NAMALWA (cell line): ENCODE measurements at regions not wholly inside any gene's neighbourhood (a gene's known extent, or its start where the extent isn't known, plus 50 kb on each side); places are given as distances from the start of the nearest gene placed in this dataset.
"Not testable (repeated sequence)": the region's sequence is repeated elsewhere in the genome, so short reads cannot be mapped to it uniquely, and the experiment has no call there.

ENCODE experiments used
- DNase-seq: peaks from one replicate; pipeline ENCODE4 v3.0.0-alpha.2; 2015; ENCODE audit warnings: low spot score

DNA sequence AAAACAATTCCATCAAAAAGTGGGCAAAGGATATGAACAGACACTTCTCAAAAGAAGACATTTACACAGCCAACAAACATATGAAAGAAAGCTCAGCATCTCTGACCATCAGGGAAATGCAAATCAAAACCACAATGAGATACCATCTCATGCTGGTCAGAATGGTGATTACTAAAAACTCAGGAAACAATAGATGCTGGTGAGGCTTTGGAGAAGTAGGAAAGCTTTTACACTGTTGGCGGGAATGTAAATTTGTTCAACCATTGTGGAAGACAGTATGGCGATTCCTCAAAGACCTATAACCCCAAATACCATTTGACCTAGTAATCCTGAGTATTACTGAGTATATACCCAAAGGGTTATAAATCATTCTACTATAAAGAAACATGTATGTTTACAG is 452.9 kb downstream of the SEMA3D start:
- DNase-seq, result not testable (repeated sequence)

DNA sequence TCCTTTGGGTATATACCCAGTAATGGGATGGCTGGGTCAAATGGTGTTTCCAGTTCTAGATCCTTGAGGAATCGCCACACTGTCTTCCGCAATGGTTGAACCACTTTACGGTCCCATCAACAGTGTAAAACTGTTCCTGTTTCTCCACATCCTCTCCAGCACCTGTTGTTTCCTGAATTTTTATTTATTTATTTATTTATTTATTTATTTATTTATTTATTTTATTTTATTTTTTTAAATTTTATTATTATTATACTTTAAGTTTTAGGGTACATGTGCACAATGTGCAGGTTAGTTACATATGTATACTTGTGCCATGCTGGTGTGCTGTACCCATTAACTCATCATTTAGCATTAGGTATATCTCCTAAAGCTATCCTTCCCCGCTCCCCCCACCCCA is 456.0 kb downstream of the SEMA3D start:
- DNase-seq, result not testable (repeated sequence)

DNA sequence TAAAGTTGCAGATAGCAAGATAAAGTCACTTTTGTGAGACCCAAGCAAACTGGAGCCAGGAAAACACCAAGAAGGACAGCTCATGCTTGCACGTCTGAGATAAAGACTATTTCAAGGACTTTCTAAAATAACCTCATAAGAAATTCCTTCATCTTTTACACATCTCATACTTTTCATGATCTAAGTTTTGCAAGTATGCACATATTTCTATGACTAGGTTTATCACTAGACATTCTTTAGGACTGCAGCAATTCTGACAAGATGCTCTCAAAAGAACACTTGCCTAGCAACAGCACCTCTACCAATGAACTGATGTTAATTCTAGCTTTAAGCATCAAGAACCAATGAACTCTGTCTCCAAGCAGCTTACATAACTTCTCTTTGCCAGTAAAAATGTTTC is 457.6 kb downstream of the SEMA3D start:
- peak; percentile 19 for DNase-seq

DNA sequence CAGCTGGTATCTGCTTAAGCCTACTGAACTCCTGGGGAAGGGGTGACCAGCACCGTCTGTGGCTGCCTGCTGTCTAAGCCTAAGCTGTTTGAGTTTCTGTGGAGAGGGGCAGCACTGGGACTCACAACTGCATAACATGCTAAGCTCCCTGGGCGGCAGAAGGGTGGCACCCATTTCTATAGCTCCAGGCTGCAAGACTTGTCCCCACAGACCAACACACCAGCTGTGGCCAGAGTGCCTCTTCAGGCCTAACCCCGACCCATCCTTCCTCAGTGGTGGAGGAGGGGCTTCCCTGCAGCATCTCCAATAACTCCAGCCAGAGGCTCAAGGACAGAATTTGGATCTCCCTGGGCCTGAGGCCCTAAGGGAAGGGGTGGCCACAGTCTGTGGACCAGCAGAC is 464.1 kb downstream of the SEMA3D start:
- no peak for DNase-seq

DNA sequence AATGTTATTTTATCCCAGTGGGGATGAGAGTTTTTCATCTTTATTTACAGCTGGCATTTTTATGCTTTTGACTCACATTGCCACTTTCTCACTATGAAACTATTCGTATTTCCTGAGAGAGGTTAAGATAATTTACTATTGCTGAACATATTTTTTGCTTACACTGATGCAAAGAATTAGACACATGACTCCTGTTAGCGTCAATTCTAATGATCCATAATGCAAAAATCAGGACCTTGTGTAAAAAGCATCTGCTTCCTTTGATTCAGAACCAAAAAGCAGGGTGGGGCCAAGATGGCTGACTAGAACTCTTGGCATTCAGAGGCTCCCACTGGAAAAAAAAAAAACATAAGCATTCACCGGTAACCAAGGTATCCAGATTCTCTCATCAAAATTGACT is 464.8 kb downstream of the SEMA3D start:
- DNase-seq, result no peak

DNA sequence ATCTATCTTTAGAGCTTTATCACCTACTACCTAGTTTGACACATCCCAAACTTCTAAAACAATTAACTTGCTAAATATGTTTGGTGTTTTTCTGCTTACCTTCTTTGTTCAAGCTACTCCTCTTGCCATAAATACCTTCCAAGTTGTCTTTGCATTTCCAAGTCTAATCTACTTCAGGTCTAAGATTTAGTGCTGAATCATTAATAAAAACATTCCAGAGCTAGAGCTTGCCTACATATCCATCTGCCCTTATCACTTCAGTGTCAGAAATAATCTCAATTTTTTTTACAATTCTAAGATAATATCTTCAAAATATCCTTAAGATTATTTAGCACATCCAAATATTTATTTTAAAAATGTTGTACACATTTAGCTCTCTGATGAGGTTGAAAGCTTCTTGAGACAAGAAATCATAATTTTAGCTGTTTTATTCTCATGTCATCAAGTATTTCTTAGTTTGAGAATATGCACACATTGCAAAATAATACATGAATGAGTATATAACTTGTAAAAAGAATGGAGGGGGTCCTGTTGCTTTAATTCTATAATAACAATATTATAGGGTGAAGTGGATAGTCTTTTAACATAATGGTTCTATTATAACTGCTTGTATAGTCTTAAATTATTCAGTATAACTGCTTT is 466.3 kb downstream of the SEMA3D start:
- DNase-seq, result no peak

DNA sequence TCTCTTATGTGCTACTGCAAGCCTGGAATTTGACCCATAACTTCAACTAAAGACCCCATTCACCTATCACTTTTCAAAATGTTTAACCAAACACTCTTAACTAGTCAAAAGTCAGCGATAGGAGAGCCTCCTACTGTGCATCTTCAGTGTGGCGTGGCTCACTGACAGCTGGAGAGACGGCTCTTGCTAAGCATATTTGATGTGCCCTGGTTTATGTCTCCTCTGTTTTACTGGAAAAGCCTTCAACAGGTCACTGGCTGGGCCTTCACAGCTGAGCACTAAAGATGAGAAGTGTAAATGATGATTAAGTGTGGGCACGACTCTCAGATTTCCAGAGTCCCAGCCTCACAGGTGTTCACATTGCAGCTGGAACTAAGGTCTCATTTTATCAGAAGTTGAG is 472.1 kb downstream of the SEMA3D start:
- no peak for DNase-seq

DNA sequence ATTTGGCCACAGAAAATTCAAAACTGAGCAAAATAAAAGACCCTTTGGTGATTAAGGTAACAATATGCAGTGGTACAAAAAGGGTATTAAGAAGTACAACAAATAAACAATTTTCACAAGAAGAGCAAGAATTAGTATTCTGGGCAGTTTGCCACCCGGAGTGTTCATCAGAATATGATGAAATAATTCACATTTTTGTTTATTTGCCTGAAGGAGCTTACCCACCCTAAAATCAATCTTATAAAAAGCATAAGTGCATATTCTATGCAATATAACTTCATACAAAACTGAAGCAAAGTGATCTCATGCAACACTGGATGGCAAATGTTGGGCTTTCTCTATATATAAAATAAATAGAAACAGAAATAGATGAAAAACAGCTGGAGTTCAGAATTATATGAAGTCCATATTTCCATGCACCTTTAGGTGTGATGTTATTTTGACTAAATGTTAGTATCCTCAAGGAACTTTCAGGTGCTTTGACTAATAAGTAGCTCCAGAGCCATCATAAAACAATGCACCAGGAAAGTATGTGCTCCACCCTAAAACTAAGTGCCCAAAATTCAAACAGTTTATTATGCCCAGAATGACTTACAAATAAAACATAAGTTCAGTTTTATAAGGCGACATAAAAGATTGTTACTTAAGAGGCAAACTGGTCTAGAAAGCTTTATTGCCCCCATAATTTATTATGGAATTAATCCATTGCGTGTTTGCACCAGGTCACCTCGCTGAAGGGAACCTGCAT is 474.3 kb downstream of the SEMA3D start:
- no peak for DNase-seq

DNA sequence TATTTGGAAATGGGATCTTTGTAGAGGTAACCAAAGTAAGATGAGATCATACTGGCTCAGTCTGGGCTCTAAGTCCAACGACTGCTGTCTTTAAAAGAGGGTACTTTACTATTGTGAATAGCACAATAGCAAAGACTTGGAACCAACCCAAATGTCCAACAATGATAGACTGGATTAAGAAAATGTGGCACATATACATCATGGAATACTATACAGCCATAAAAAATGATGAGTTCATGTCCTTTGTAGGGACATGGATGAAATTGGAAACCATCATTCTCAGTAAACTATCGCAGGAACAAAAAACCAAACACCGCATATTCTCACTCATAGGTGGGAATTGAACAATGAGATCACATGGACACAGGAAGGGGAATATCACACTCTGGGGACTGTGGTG is 476.3 kb downstream of the SEMA3D start:
- not testable (repeated sequence) for DNase-seq

DNA sequence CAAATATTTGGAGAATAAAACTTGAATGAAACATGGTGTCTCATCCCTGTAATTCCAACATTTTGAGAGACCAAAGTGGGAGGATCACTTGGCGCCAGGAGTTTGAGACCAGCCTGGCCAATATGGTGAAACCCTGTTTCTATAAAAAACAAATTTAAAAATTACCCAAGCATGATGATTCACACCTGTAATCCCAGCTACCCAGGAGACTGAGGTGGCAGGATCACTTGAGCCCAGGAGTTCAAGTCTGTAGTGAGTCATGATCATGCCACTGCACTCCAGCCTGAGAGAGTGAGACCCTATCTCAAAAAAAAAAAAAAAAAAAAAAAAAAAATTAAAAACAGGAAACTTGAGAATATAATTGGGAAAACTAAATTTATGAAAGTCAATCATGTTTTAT is 481.1 kb downstream of the SEMA3D start:
- DNase-seq, result no peak

DNA sequence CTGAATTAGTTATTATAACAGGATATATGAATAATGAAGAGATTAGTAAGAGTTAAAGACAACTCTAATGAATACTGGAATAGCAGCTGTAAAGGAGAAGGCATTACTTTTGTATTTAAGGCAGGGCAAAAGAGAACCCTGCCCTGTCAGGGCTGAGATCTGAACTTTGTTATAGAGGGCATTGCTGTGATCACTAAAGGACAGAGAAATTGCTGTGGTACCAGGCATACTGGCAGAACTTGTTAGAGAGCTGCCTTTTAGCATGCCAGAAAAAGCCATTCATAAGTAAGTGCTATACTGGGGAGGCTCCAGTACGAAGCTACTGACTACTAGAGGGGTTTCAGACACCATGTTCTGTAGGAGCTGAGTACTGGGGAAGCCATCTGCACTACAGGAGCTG is 481.8 kb downstream of the SEMA3D start:
- DNase-seq, result no peak

DNA sequence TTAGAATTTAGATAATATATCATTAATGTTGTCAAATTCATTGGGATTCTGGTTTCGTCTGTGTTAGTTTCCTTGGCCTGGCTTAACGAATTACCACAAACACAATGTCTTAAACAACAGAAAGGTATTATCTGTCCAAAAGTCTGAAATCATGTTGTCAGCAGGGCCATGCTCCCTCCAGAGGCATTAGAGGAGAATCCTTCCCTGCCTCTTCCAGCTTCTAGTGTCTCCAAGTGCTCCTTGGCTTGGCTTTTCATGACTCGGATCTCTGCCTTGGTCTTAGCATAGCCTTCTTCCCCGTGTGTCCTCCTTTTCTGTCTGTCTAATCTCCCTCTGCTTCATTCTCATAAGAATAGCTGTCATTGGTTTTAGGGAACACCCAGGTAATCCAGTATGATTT is 482.5 kb downstream of the SEMA3D start:
- no peak for DNase-seq

DNA sequence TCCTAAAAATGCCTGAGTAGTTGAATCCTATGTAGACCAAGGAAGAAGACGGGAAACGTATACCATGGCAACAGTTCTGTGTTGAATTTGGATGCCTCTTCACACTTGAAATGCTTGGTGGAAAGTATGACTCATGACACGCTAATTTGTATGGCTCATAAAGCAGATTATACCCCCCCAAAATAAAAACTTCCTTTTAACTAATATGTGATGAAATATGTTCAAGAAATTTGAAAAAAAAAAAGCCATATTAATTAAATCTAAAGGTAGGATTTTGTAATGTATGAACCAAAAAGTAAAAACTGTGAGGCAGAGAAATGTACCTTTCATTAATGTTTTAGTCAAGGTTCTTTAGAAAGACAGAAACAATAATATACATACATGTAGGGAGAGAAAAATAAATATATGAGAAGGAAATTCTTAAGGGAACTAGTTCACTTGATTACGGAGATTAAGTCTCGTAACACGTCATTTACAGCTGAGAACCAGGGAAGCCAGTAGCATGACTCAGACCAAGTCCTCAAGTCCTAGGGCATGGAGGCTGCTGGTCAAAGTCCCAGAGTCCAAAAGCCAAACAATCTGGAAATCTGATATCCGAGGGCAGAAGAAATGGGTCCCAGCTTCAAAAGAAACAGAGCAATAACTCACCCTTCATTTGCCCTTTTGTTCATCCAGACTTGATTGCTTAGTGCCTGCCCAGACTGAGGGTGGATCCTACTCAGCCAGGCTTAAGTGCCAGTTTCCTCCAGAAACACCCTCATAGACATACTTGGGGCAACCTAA is 485.1 kb downstream of the SEMA3D start:
- DNase-seq, result peak; percentile 15

DNA sequence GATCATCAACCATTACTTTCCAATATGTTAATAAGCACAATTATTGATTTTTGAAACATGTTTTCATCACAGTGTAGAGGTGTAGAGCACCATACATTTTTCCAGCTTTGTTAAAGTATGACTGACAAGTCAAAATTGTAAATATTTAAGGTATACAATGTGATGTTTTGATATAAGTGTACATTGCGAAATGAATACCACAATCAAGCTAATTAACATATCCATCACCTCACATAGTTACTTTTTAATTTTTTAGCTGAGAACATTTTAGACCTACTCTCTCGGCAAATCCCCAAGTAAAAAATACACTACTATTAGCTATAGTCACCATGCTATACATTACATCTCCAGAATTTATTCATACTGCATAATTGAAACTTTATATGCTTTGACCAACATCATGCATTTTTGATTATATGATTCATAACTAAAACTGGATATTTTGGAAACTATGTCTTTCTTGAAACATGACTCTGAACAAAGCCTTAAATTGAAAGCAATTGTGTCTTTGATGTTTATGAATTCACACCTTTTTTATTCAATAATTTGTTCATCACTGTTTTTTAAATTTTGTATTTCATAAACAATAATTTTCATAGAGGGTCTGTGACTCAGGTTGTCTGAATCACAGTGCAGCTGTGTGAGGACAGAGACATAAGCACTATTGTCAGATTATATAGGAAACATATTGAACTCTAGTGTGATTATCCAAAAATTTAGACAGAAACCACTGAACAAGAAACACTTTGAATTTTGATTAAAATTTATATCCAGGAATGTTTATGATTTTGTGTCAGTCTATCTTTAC is 486.1 kb downstream of the SEMA3D start:
- no peak for DNase-seq

DNA sequence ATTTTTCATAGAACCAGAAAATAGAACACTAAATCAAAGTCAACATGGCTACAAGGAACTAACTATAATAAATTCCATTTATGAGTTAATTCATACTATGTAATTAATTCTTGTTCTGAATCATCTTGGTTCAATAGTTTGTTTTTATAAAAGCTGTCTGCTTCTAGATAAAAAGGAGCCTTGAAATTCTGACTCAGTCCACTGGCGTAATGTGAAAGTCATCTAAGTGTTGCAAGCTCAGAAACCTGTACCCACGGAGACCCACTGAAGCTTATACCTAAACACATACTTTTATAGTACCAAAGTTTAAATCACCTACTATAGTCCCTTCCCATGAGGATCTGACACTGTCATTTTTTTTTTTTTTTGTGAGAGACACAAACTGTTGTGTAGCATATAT is 489.4 kb downstream of the SEMA3D start:
- DNase-seq, result no peak

DNA sequence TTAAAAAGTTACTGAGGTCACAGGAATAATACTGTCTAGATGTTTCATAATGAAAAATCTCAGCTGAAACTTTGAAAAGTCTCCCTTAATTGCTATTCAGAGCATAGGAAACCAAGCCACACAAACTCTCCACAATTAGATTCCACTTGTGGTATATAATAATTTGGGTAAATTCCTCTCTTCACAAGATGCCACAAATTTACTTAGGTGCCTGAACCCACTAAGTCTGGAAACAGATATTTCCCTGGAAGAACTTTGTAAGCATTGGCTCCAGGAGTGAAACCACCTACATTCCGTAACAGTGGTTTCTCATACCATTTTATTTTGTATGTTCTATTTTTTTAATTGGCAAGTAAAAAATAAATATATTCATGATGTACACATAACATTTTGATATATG is 493.4 kb downstream of the SEMA3D start:
- no peak for DNase-seq

DNA sequence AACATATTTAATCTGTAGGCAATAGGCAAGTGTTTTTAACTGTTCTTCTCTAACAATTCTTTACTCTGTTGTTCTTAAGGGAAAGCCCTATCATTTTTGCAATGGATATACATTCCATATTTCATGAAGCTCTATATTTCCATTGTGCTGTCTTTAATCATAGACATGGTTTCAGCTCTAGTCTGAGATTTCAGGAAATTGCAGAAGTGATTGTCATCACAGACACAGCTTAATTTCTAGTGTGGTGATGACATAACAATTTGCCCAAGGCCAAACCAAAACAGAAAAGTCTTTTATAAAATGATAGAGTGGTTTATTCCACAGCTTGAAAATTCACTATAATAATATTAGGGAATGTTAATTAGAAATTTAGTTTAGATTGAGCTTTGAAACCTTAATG is 494.1 kb upstream of the SEMA3A start:
- DNase-seq, result no peak

DNA sequence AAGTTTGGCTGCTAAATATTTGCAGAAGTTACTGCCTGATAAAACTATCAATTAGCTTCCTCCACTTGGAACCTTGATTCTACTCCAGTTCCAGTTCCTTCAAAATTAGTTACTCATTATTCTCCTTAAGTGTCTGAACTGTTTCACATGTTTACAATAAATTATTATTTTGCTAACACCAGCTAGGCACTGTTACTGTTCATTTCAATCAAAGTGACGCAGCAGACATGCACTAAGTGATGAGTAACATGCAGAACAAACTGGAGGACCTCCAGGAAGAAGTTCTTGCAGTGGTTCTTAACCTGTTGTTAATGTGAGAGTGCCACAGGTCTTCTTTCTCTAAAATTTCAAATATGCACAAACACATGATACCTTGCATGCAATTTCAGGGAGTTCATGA is 491.8 kb upstream of the SEMA3A start:
- DNase-seq, result no peak

DNA sequence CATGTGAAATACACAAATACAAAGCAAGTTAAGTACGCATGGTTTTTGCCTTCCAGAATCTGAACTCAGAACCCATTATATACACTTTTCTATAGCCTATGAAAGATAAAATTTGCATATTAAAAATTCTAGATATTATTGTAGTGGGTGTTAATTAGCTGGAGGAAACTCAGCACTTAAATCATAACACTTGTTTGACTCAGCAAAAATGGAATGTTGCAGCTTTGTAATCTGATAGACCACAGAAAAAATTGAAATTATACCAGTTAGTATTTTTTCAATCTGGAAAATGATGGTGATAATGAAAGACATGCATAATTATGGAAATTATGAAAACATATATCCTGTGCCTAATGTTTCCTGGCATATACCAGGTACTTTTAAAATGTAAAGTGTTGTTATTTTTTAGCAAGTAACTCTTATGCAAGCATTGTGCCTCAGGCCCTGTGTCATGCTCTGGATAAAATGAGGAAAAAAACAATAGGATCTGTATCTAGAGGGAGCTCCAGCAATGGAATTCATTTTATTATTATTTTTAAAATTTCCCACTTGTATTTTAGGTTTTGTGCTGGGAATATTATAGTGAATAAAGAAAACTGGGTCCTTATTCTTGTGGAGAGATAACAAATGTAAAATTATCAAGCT is 490.4 kb upstream of the SEMA3A start:
- DNase-seq, result no peak

DNA sequence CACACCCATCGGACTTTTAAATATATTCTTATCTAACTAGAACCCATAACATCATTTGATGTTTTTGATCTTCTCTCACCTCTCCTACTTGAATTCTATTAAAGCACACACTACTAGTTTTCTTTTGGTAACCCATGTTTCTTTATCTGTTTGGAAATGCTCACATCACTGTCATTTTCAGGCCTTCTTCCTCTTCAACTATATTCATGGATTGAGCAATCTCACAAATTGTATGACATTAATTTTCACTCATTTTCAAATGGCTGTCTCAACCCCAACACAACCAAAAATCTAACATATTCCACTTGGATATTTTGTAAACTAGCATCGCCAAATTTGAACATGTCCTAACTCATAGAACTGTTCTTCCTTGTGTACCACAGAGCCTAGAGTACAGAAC is 488.0 kb upstream of the SEMA3A start:
- DNase-seq, result no peak

DNA sequence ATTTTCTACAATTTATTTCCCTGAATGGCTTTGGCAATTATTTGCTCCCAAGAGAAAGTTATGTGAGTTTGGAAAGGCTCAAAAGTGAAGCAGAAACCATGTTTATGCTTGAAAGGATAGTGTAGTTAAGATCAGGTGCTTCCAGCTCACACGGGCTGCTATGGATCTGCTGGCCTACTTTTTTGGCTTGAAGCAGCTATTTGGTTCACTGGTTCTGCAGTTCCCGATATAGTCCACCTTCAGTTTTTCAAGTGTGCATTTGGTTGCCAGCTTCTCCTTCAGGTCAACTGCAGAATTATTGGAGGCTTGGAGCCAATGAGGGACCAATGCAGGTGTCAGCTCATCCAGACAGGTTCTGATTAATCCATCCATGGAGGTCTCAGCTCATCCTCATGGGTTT is 484.3 kb upstream of the SEMA3A start:
- no peak for DNase-seq
